B cell (primary cell): ENCODE measurements at regions not wholly inside any gene's neighbourhood (a gene's known extent, or its start where the extent isn't known, plus 50 kb on each side); places are given as distances from the start of the nearest gene placed in this dataset.

ENCODE experiments used
- CTCF ChIP-seq: fragments of 200-600 bp; IDR thresholded peaks from one replicate; pipeline ENCODE4 v1.8.0; 2022; ENCODE audit warnings: antibody characterized with exemption, mild to moderate bottlenecking
- EZH2 ChIP-seq: IDR thresholded peaks from 2 replicates; pipeline ENCODE4 v1.6.1; 2012; ENCODE audit warnings: borderline replicate concordance, low read depth, mild to moderate bottlenecking, moderate library complexity, low read length; ENCODE audit not compliant: insufficient read depth, poor library complexity, severe bottlenecking

- TF ChIP-seq CTCF (no peak), EZH2 (no peak)
Observed at GRCh38 chr1:29695803-29696202, 459.5 kb downstream of the PTPRU start.
